H1 (cell line): ENCODE measurements at regions not wholly inside any gene's neighbourhood (a gene's known extent, or its start where the extent isn't known, plus 50 kb on each side); places are given as distances from the start of the nearest gene placed in this dataset.

ENCODE experiments used
- CTCF ChIA-PET: fragments of 300-600 bp; sonication (Branson Sonifier 250); formaldehyde crosslinking; loops from one replicate; lab custom pipeline; 2021; ENCODE audit not compliant: partially characterized antibody; lab: Charles Lee
- POLR2A ChIA-PET: fragments of 300-600 bp; sonication (Branson Sonifier 250); formaldehyde crosslinking; loops from one replicate; lab custom pipeline; 2021; ENCODE audit warnings: inconsistent platforms; ENCODE audit not compliant: partially characterized antibody; lab: Charles Lee
- DNase-seq, 2 experiments: peaks; one replicate each; pipeline versions ENCODE4 v3.0.0 to v3.0.0-alpha.2; 2010 to 2022; ENCODE audit warnings: low spot score in 2 of 2, low read depth in 1 of 2, mixed read lengths in 1 of 2
- FAIRE-seq: peaks from 2 replicates; lab custom pipeline; 2011; peaks lifted over from hg19 to GRCh38; lab: Jason Lieb, UNC
- H2AFZ ChIP-seq: 2 replicates; pipeline ENCODE4 v1.8.1; 2012; ENCODE audit warnings: low read length, inconsistent platforms
- H2AK5ac ChIP-seq: 2 replicates; pipeline ENCODE4 v1.6.1; 2013; ENCODE audit warnings: low read depth, low read length
- H2BK120ac ChIP-seq: replicated peaks from 2 replicates; pipeline ENCODE3; 2013; ENCODE audit warnings: low read depth, low read length, inconsistent platforms
- H2BK12ac ChIP-seq: 2 replicates; pipeline ENCODE4 v1.6.1; 2013; ENCODE audit warnings: low read depth, low read length
- H2BK15ac ChIP-seq: 2 replicates; pipeline ENCODE4 v1.6.1; 2013; ENCODE audit warnings: low read length
- H2BK20ac ChIP-seq: 2 replicates; pipeline ENCODE4 v1.6.1; 2013; ENCODE audit warnings: low read length
- H2BK5ac ChIP-seq: 2 replicates; pipeline ENCODE4 v1.6.1; 2013; ENCODE audit warnings: low read depth, low read length
- H3K14ac ChIP-seq: 2 replicates; pipeline ENCODE4 v1.6.1; 2013; ENCODE audit warnings: inconsistent platforms; ENCODE audit not compliant: insufficient read length
- H3K18ac ChIP-seq: 2 replicates; pipeline ENCODE4 v1.6.1; 2013; ENCODE audit warnings: low read length; ENCODE audit errors: extremely low read depth
- H3K23ac ChIP-seq: 2 replicates; pipeline ENCODE4 v1.6.1; 2013; ENCODE audit warnings: inconsistent platforms; ENCODE audit not compliant: insufficient read length
- H3K23me2 ChIP-seq: 2 replicates; pipeline ENCODE4 v1.6.1; 2013; ENCODE audit warnings: low read depth, low read length
- H3K27ac ChIP-seq: 2 replicates; pipeline ENCODE4 v1.6.1; 2011; ENCODE audit warnings: low read depth, low read length, inconsistent platforms
- H3K27me3 ChIP-seq, 4 experiments: replicated peaks in 1 of 4; 1 replicate in 1 of 4; 2 replicates in 3 of 4; pipeline versions ENCODE4 v1.6.1 to v1.8.1; 2011 to 2013; ENCODE audit warnings: low read length in 3 of 4, mild to moderate bottlenecking in 3 of 4, inconsistent platforms in 2 of 4, mixed read lengths in 2 of 4, moderate library complexity in 1 of 4; ENCODE audit not compliant: control insufficient read depth in 3 of 4, insufficient read depth in 3 of 4; ENCODE audit errors: extremely low read depth in 1 of 4
- H3K36me3 ChIP-seq, 4 experiments: 2 replicates each; pipeline versions ENCODE4 v1.6.1 to v1.8.1; 2011 to 2013; ENCODE audit warnings: mild to moderate bottlenecking in 4 of 4, low read length in 3 of 4, moderate library complexity in 2 of 4, control low read depth in 1 of 4, inconsistent platforms in 1 of 4; ENCODE audit not compliant: insufficient read depth in 4 of 4, control insufficient read depth in 2 of 4
- H3K4ac ChIP-seq: replicated peaks from 2 replicates; pipeline ENCODE3; 2013; ENCODE audit warnings: low read length, low read depth, mixed read lengths, inconsistent platforms; ENCODE audit not compliant: insufficient read length
- H3K4me1 ChIP-seq, 4 experiments: replicated peaks in 1 of 4; 1 replicate in 1 of 4; 2 replicates in 3 of 4; pipeline versions ENCODE4 v1.6.1 to v1.8.1; 2011 to 2013; ENCODE audit warnings: low read length in 3 of 4, inconsistent platforms in 2 of 4, mixed read lengths in 1 of 4; ENCODE audit not compliant: insufficient read depth in 4 of 4, control insufficient read depth in 3 of 4
- H3K4me2 ChIP-seq, 2 experiments: 2 replicates each; pipeline versions ENCODE4 v1.6.1 to v1.8.1; 2011 to 2013; ENCODE audit warnings: low read depth in 2 of 2, low read length in 2 of 2, control low read depth in 1 of 2, inconsistent platforms in 1 of 2, mild to moderate bottlenecking in 1 of 2; ENCODE audit not compliant: insufficient read depth in 1 of 2
- H3K4me3 ChIP-seq, 4 experiments: fragments of 200-600, 300-600 bp in 1 of 4; sonication (generic), shearing (Covaris generic), sonication (Bioruptor Twin) in 1 of 4; 2 replicates each; pipeline versions ENCODE4 v1.5.1 to v1.8.1; 2011 to 2016; ENCODE audit warnings: low read length in 4 of 4, low read depth in 3 of 4, control low read depth in 2 of 4, inconsistent platforms in 2 of 4, mild to moderate bottlenecking in 2 of 4, mixed read lengths in 1 of 4, moderate library complexity in 1 of 4; ENCODE audit not compliant: insufficient read depth in 2 of 4; ENCODE audit errors: extremely low read depth in 1 of 4
- H3K56ac ChIP-seq: replicated peaks from 2 replicates; pipeline ENCODE3; 2013; ENCODE audit warnings: low read depth, mild to moderate bottlenecking, mixed read lengths, low read length, inconsistent platforms; ENCODE audit not compliant: insufficient read length
- H3K79me1 ChIP-seq: 2 replicates; pipeline ENCODE4 v1.6.1; 2013; ENCODE audit warnings: low read depth, low read length, control low read depth
- H3K79me2 ChIP-seq, 2 experiments: 2 replicates each; pipeline versions ENCODE4 v1.6.1 to v1.8.1; 2012 to 2013; ENCODE audit warnings: low read length in 2 of 2, mild to moderate bottlenecking in 2 of 2, inconsistent platforms in 1 of 2; ENCODE audit not compliant: insufficient read depth in 2 of 2, control insufficient read depth in 1 of 2
- H3K9ac ChIP-seq, 4 experiments: replicated peaks in 1 of 4; 1 replicate in 1 of 4; 2 replicates in 3 of 4; pipeline versions ENCODE4 v1.6.1 to v1.8.1; 2011 to 2013; ENCODE audit warnings: low read depth in 3 of 4, low read length in 3 of 4, control low read depth in 2 of 4, mild to moderate bottlenecking in 2 of 4, moderate library complexity in 2 of 4, inconsistent platforms in 1 of 4; ENCODE audit errors: extremely low read depth in 1 of 4
- H3K9me3 ChIP-seq, 2 experiments: 2 replicates each; pipeline versions ENCODE4 v1.6.1 to v1.8.1; 2012 to 2013; ENCODE audit warnings: mild to moderate bottlenecking in 2 of 2, moderate library complexity in 2 of 2, control low read depth in 1 of 2, inconsistent platforms in 1 of 2, low read depth in 1 of 2, low read length in 1 of 2, mixed read lengths in 1 of 2; ENCODE audit not compliant: insufficient read depth in 2 of 2
- H4K20me1 ChIP-seq, 2 experiments: replicated peaks in 1 of 2; 2 replicates each; pipeline versions ENCODE3 to v1.8.1; 2011 to 2013; ENCODE audit warnings: inconsistent platforms in 2 of 2, low read length in 2 of 2, mild to moderate bottlenecking in 1 of 2; ENCODE audit not compliant: insufficient read depth in 2 of 2, control insufficient read depth in 1 of 2
- H4K5ac ChIP-seq: 2 replicates; pipeline ENCODE4 v1.6.1; 2013; ENCODE audit warnings: low read length, low read depth, mixed read lengths, inconsistent platforms; ENCODE audit not compliant: insufficient read length
- H4K8ac ChIP-seq: 2 replicates; pipeline ENCODE4 v1.8.0; 2013; ENCODE audit warnings: mild to moderate bottlenecking, moderate library complexity, low read length, inconsistent platforms; ENCODE audit not compliant: insufficient read depth; ENCODE audit errors: extremely low read depth
- H4K91ac ChIP-seq: replicated peaks from 2 replicates; pipeline ENCODE3; 2013; ENCODE audit warnings: low read length, mixed read lengths, inconsistent platforms; ENCODE audit not compliant: insufficient read length
- BACH1 ChIP-seq: IDR thresholded peaks from 2 replicates; pipeline ENCODE4 v1.6.1; 2012; ENCODE audit warnings: low read length, improper control_type of control experiment
- CBX5 ChIP-seq: fragments of 300-800, 300-1000 bp; sonication (generic); IDR thresholded peaks from 2 replicates; pipeline ENCODE4 v1.7.1; 2016; ENCODE audit warnings: antibody characterized with exemption, low read length, low read depth
- CBX8 ChIP-seq: fragments of 300-800, 300-1000 bp; sonication (generic); IDR thresholded peaks from 2 replicates; pipeline ENCODE4 v1.7.1; 2016; ENCODE audit warnings: low read depth, low read length, borderline replicate concordance
- GTF2F1 ChIP-seq: IDR thresholded peaks from 2 replicates; pipeline ENCODE4 v1.6.1; 2012; ENCODE audit warnings: low read depth, low read length, improper control_type of control experiment, borderline replicate concordance
- HDAC2 ChIP-seq, 2 experiments: fragments of 300-600 bp in 1 of 2; sonication (generic) in 1 of 2; IDR thresholded peaks; 2 replicates each; pipeline ENCODE4 v1.6.1; 2011 to 2012; ENCODE audit warnings: low read depth in 2 of 2, low read length in 2 of 2, mild to moderate bottlenecking in 2 of 2, moderate library complexity in 2 of 2, borderline replicate concordance in 1 of 2, inconsistent platforms in 1 of 2
- HDAC6 ChIP-seq: IDR thresholded peaks from one replicate; pipeline ENCODE4 v1.7.1; 2012; ENCODE audit warnings: low read depth, mild to moderate bottlenecking, inconsistent platforms, low read length, moderate library complexity
- NANOG ChIP-seq: IDR thresholded peaks from 2 replicates; pipeline ENCODE4 v1.6.1; 2011; ENCODE audit warnings: low read length, low read depth, mild to moderate bottlenecking, inconsistent platforms; ENCODE audit not compliant: insufficient read depth, poor library complexity, severe bottlenecking
- POLR2A ChIP-seq, 2 experiments: IDR thresholded peaks; 1 replicate in 1 of 2; 2 replicates in 1 of 2; pipeline ENCODE4 v1.6.1; 2011; ENCODE audit warnings: low read depth in 2 of 2, low read length in 2 of 2, mild to moderate bottlenecking in 2 of 2; ENCODE audit errors: control extremely low read depth in 1 of 2
- POU5F1 ChIP-seq: IDR thresholded peaks from 2 replicates; pipeline ENCODE4 v1.6.1; 2011; ENCODE audit warnings: low read depth, mild to moderate bottlenecking, low read length, moderate library complexity
- RAD21 ChIP-seq, 2 experiments: IDR thresholded peaks in 1 of 2; conservative IDR thresholded peaks in 1 of 2; 2 replicates each; pipeline ENCODE4 v1.6.1; 2011; ENCODE audit warnings: low read depth in 2 of 2, low read length in 2 of 2, improper control_type of control experiment in 1 of 2, inconsistent platforms in 1 of 2, mild to moderate bottlenecking in 1 of 2, moderate library complexity in 1 of 2
- SIX5 ChIP-seq: IDR thresholded peaks from 2 replicates; pipeline ENCODE4 v1.6.1; 2011; ENCODE audit warnings: mild to moderate bottlenecking, low read depth, low read length
- SP1 ChIP-seq: IDR thresholded peaks from 2 replicates; pipeline ENCODE4 v1.6.1; 2011; ENCODE audit warnings: low read depth, low read length
- SRF ChIP-seq: IDR thresholded peaks from 2 replicates; pipeline ENCODE4 v1.6.1; 2011; ENCODE audit warnings: mild to moderate bottlenecking, low read depth, low read length, moderate library complexity
- SUZ12 ChIP-seq: fragments of 200-600 bp; sonication (generic); IDR thresholded peaks from 2 replicates; pipeline ENCODE4 v1.6.1; 2012; ENCODE audit warnings: mild to moderate bottlenecking, inconsistent platforms, low read length, moderate library complexity, mixed read lengths
- TAF1 ChIP-seq: IDR thresholded peaks from 2 replicates; pipeline ENCODE4 v1.6.1; 2011; ENCODE audit warnings: mild to moderate bottlenecking, low read depth, low read length
- TAF7 ChIP-seq: optimal IDR thresholded peaks from 2 replicates; pipeline ENCODE3; 2011; ENCODE audit warnings: low read depth, mild to moderate bottlenecking, inconsistent platforms, low read length, moderate library complexity, borderline replicate concordance
- WGBS, 2 experiments: shearing (Covaris generic) in 1 of 2; methylation state at CpG; one replicate each; pipeline versions ENCODE4 v1.1.6 to v1.1.7; 2013 to 2015; ENCODE audit warnings: low lambda C conversion rate in 2 of 2, mixed read lengths in 2 of 2, inconsistent platforms in 1 of 2, low coverage in 1 of 2, missing lambda C conversion rate in 1 of 2; ENCODE audit not compliant: insufficient replicate concordance in 2 of 2, insufficient coverage in 1 of 2, insufficient read length in 1 of 2; ENCODE audit errors: extremely low coverage in 1 of 2, missing lambda C conversion rate in 1 of 2; 5-methylcytosine and 5-hydroxymethylcytosine counted together

DNA sequence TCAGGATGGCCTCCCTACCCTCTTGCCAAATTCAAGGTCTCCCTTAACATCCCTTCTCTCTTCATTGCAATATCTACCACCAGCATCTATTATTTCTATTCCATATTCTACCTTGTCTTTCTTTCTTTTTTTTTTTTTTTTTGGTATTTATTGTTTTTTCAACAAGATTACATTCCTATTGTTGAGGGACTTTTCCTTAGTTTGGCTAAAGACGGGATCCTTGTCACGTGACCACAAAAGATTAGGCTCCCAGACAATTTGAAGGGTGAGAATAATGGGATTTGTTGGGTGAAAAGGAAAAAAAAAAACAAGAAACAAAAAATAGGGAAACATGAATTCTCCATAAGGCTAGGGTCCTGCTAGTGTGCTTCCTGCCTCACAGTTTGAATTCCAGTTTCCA is 124.3 kb upstream of the MCHR2 start:
- Histone ChIP-seq H4K91ac (no peak overlapping the region), H4K20me1 (no peaks in the 10 kb centered on the region), H3K4me2 (no peak overlapping the region), H3K4me3 (no peak overlapping the region), H3K79me1 (no peaks in the 10 kb centered on the region), H2AK5ac (no peak overlapping the region), H2BK120ac (no peak overlapping the region), H2BK5ac (no peak overlapping the region), H3K14ac (no peak overlapping the region), H3K9me3 (no peaks in the 10 kb centered on the region), H3K23ac (no peak overlapping the region), H3K56ac (no peak overlapping the region), H3K23me2 (no peaks in the 10 kb centered on the region), H2BK20ac (no peak overlapping the region), H3K4me1 (no peaks in the 10 kb centered on the region), H2BK12ac (no peak overlapping the region), H3K27me3 (no peaks in the 10 kb centered on the region; a peak in 1 of 7 replicates), H3K9ac (no peak overlapping the region), H4K8ac (no peak overlapping the region), H3K79me2 (no peaks in the 10 kb centered on the region), H2AFZ (no peak overlapping the region), H4K5ac (no peak overlapping the region), H3K4ac (no peak overlapping the region), H2BK15ac (no peak overlapping the region), H3K36me3 (no peaks in the 10 kb centered on the region), H3K18ac (no peak overlapping the region), H3K27ac (no peak overlapping the region)
- 79% methylated on average over 2 of the region's 2 CpGs; no CpG with 5 or more reads in 1 of the 2 experiments for WGBS, 2 experiments
- DNase-seq (no peak), FAIRE-seq (no peak)
- ChIA-PET CTCF (no interaction called here), POLR2A (no interaction called here)
- TF ChIP-seq BACH1 (no peak), HDAC6 (no peak), RAD21 (IDR thresholded peaks at IDR 0.05 in 1 of 2, conservative IDR thresholded peaks at IDR 0.05 in 1 of 2; ENCODE audit: low read depth in 2 of 2, low read length in 2 of 2) (no peak), CBX8 (no peak), TAF7 (no peak), SP1 (no peak), NANOG (no peak), TAF1 (no peak), HDAC2 (IDR thresholded peaks at IDR 0.05; ENCODE audit: borderline replicate concordance in 1 of 2, low read depth in 2 of 2, low read length in 2 of 2) (no peak), CBX5 (no peak), SIX5 (no peak), SRF (no peak), SUZ12 (no peak), POLR2A (IDR thresholded peaks at IDR 0.05; ENCODE audit: control extremely low read depth in 1 of 2, low read depth in 2 of 2, low read length in 2 of 2) (no peak), GTF2F1 (no peak), POU5F1 (no peak)
